ENCODE measurements at regions not wholly inside any gene's neighbourhood (a gene's known extent, or its start where the extent isn't known, plus 50 kb on each side); places are given as distances from the start of the nearest gene placed in this dataset.

DNA sequence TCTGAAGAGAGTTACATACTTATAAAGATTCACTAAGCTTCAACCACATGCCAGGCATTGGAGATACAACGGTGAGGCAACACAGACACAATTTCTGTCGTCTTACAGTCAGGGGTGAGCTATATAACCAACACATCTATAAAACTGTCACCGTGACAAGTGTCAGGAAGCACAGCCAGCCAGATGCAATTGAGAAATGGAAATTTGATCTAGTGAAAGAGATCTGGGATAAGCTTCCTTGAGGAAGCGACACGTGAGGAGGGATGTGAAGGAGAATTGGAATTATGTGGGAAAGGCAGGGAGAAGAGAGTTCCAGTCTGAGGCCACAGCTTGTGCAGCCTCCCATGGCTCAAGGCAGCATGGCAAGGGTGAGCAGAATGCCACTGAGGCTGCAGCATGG is 50.9 kb upstream of the ZNF354B start:
- DNase-seq (ENCODE audit: low spot score), result no peak

DNA sequence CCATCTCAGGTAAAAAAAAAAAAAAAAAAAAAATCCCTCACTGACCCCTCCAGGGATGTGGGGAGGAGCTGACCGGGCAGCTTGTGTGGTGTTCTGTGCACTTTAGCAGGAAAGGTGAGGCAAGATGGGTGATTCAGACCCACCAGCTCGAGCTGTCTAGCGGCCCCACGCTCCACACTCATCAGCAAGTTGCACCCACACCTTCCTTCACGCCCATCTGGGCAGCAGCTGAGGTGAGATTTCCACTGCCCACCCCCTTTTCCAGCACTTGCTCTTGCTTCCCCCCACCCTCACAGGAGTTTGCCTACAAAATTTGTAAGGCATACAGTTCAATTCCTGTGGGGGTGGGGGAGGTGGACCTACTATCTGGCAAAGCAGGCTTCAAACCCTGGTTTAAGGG is 58.7 kb upstream of the ZNF354B start:
- DNase-seq (ENCODE audit: low spot score), result no peak

DNA sequence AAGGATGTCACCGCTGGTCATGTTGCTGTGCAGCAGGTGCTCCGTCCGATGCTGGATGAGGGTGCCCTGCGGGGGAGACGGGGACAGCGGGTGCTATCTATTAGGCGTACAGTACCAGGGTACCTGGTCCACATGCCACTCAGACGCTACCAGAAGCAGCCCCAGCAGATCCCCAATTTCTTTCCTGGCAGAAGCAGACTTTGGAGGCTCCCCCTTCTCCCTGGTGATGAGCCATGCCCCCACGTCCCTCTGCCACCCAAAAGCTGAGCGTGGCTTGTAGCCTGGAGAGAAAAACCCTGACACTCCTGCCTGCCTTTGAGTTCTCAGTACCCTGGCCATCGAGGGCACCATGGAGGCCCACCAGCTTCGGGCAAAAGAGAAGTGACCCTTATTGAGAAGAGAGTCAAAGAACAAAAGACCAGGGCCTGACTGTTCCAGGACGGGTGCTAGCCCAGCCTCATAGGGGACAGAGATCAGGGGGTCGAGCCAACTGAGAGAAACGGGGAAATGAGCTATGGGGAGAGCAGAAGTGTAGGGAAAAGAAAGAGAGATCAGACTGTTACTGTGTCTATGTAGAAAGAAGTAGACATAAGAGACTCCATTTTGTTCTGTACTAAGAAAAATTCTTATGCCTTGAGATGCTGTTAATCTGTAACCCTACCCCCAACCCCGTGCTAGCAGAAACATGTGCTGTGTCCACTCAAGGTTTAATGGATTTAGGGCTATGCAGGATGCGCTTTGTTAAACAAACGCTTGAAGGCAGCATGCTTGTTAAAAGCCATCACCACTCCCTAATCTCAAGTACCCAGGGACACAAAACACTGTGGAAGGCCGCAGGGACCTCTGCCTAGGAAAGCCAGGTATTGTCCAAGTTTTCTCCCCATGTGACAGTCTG is 62.0 kb upstream of the ZNF354B start:
- DNase-seq (ENCODE audit: low spot score), result no peak

DNA sequence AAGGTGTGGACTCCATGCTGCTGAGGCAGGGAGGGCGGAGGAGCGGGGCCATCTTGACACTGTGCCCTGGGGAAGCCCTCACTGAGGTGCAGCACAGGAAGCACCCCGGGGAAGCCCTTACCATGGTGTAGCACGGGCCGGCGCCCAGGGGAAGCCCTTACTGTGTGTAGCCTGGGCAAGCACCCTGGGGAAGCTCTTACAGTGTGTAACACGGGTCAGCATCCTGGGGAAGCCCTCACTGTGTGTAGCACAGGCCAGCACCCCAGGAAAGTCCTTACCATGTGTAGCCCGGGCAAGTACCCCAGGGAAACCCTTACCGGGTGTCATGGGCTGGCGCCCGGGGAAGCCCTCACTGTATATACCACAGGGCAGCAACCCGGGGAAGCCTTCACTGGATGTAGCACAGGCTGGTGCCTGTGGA is 62.6 kb upstream of the ZNF354B start:
- no peak for DNase-seq (ENCODE audit: low spot score)

DNA sequence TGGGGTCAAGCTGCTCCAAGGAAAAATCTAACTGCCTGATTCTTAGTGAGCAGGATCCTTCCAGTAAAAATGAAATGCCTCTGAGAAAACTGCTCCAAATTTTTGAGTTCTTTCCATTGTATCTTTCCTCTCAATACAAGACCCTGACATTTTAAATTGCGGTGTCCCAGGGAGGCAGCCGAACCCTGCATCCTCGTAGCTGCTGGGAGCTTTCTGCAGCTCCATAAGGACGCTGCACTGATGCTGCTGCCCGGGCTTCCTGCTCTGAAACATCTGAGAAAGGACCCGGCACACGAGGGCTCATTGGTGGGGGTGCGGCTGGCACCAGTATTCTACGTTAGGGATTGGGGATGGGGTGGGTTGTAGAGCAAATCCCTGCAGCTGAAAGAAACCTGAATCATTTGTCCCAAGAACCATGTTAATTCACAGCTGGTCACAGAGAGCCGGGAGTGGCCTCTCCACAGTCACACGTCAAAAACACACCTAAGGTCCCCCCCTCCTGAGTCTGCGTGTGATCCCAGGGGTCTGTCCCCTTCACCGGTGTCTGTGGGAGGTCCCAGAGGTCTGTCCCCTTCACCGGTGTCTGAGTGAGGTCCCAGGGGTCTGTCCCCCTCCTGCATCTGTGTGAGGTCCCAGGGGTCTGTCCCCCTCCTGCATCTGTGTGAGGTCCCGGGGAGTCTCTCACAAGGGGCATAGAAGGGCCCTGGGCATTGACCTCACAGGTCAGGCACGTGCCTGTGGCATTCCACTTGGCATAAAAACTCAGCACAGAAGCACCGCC is 63.4 kb upstream of the ZNF354B start:
- DNase-seq (ENCODE audit: low spot score), result no peak

DNA sequence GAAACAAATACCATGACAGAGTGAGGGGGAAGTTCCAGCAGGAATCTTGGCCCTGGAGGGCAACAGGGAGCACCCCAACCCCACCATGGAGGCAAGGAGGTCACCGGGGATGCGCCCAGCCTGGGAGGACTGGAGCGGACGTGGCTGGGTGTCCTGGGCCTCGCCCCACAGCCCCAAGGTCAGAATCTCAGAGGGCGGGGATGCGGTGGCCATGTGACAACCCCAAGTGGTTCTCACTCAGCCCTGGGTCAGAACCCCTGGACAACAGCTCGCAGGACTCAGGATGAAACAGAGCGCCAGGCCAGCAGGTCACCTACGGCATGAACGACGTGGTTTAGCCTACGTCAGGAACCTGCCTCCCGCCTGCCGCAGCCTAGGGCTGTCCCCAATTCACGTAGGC is 64.0 kb upstream of the ZNF354A start:
- DNase-seq (ENCODE audit: low spot score), result no peak

DNA sequence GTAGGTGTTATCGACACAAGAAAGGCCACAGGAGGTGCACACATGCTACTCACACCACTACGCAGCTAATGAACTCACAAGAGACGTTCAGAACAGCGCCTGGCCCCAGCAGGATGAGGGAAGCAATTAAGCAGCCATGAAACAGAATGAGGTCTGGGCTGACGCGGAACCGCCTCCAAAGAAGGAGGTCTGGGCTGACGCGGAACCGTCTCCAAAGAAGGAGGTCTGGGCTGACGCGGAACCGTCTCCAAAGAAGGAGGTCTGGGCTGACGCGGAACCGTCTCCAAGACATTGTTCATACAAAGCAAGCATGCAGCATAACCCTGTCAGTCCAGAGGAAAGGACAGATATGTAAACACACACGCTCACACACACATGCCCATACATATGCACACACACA is 63.2 kb upstream of the ZNF354A start:
- DNase-seq (ENCODE audit: low spot score), result no peak

DNA sequence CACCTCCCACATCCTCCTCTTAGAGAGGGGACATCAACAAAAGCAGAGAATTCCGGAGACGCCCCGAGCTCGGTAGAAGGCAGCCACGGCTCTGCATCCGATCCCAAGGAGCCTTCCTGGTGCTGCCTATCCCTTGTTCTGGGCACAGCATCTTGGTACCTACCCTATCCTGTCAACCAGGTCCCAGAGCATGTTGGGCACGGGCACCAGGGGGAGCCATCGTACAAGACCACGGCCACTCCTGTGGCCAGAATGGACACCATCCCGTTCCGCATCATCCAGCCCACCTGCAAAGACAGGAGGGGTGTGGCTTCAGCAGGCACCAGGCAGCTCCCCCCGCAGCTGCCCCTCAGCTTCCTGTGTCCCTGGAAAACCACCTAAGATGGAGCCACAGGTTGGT is 62.7 kb upstream of the ZNF354A start:
- DNase-seq (ENCODE audit: low spot score), result peak; percentile 33

DNA sequence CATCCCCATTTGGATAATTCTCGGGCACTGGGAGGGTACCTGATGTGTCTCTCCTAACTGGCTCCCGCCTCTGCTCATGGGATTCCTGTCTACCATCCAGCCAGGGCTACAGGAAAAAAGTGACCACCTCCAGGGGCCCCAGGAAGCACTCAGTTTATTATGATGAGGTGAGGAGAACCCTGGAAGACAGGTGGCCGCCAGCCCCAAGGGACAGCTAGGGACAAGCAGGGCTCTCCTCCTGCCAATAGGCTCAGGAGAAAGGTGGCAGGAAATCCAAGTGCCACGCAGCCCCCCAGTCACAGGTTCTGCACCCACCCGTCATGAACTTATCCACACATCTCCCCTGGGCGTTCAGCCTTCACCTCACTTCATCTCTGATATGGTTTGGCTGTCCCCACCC is 61.5 kb upstream of the ZNF354A start:
- DNase-seq (ENCODE audit: low spot score), result no peak

DNA sequence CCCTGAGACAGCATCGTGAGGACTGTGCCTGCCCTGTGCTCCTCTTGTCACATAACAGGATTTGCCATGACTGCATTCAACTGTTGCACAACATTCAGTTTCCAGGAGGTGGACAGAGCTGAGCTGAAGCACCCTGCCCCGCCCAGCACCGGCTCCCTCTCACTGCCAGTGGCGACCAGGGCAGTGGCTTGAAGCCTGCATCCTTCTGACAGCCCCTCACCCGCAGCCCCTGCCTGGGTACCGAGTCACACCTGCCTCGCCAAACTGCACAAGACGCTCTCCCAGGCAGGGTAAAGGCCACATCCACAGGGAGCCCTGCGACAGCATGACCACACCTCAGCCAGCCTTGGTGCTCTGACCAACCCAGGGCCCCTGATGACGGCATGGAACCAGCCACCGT is 59.9 kb upstream of the ZNF354A start:
- DNase-seq (ENCODE audit: low spot score), result no peak

DNA sequence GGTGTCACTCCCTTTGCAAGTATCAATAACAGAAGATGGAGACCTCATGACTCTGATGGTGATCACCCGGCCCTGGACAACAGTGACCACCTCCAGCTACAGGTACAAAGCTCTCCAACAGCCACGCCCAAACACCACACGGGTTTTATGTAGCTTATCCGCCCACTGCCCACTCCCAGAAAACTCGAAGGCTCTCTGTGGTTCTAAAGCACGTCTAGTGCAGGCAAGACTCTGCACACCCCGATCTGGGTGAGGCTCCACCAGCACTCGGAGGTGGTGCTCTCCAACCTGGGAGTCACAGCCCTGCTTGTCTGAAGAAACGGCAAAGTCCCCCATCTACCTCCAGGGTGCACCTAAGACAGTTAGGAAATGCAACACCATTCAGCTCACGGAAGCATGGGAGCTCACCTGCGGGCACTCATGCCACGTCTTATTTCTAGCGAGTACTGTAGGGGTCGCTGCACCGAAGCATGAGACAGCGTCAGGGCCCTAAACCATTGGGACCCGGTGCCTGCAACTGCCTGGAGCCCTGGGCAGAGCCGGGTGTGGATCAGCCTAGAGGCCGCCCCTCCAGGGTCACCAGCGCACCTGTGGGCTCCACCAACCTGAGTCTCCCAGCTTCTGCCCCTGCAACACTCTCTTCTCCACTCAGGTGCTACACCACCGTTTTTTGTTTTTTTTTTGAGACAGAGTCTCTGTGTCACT is 58.1 kb upstream of the ZNF354A start:
- no peak for DNase-seq (ENCODE audit: low spot score)

DNA sequence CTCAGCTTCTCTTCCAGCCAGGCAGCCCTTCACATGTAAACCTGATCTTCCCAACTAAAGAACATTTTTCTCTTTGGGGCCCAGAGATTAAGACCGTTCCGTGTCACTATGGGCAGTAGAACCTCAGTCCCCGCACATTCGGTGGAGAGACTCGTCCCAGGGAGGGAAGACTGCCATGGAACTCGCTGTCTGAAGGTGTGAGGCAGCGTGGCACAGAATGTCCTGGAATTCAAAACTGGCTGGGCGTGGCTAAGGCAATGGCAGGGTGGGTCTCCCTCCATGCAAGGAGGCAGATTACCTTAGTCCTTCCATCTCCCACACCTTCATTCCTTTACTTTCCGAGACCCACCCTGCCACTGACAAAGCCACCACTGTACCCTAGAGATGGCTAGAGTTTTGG is 57.4 kb upstream of the ZNF354A start:
- no peak for DNase-seq (ENCODE audit: low spot score)

DNA sequence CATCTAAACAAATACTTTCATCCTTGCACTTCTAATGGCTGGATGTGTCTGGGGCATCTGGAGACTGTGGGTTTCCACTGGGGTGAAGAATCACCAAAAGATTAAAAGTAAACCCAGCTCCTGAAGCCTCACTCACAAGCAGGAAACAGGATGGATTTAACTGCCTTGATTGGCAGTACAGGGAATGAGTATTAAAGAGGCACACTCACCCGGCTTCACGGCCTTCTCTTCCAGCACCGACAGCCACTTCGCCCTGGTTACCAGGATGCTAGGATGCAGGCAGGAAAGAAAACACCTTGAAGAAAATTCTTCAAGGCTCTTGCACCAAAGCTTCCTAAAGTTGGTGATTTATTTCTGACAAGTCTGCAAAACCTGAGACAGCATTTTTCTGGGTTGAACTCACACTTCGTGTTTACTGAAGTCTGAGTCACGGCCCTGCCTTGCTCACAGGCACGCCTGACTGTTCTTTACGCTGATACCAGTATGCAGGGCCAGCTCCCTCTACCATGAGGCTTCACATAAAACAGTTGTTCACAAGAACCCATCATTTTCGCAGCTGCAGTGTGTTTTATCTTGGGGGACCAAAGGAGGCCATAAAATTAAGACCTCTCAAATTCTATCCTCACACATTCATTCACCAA is 56.5 kb upstream of the ZNF354A start:
- DNase-seq (ENCODE audit: low spot score), result peak; percentile 96

DNA sequence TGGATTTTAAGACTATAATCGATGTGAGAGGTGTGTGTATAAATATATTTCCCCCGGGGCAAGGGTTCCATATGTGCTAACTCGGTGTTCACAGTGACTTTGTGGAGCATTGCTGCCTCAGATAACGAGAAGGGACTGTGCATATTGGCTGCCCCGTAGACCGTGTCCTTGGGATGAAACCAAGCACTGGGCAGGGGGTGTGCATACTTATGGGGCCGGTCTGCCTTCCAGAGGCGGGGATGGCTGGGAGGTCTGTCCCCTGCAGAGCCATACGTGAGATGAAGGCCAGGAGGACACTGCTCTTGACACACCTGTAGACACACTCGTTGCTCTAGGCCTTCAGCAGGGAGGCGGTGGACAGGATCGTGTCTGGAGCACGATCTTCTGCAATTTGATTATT is 56.0 kb upstream of the ZNF354A start:
- peak; percentile 10 for DNase-seq (ENCODE audit: low spot score)

DNA sequence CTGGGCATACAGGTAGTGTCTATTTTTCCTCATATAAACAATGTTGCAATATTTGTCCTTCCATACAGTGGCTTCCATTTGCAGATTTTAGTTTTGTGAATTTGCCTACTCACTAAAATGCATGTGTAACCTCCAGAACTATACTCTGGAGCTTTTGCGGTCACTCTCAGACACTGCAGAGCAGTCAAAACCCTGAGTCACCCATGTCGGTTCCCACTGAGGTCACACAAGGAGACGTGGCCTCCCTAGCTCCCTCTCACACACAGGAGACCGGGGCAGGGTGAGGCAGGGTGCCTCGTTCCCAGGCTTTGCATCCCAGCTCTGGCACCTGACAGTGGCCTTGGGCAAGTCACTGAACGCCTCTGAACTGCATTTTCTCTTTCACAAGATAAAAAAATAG is 55.5 kb upstream of the ZNF354A start:
- peak; percentile 89 for DNase-seq (ENCODE audit: low spot score)

DNA sequence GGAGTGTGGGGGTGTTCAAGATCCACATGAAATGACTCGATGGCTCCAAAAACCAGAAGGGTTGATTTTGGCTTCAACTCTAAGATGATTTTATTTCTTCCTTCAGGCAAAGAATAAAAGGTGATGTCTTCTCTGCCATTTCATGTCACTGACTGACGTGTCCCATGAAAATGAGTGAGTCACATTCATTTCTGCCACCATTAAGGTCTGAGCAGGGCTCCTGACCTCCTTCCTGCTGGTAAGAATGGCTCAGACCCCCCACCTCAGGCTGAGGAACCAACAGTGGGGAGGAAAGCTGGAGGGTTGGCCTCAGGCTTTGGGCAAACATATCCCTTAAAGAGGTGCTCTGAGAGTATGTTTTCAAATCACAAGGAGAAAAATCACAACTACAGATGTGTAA is 53.9 kb upstream of the ZNF354A start:
- peak; percentile 25 for DNase-seq (ENCODE audit: low spot score)

DNA sequence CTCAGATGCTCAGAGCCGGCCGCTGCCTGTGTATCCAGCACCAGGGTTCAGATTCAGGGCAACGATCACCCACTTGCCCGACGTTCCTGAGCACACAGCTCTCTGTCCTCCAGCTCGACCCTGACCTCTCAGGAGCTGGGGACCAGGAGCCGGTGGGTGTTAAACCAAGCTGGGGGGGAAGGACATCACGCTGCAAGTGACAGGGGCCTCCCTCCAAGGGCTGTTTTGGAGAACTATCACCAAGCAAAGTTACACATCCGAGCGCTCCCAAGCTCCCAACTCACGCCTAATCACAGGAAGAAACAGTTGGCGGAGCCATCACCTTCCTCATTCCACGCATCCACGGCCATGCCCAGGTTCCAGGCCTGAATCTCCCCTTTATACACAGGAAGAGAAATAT is 51.5 kb upstream of the ZNF354A start:
- DNase-seq (ENCODE audit: low spot score), result no peak

DNA sequence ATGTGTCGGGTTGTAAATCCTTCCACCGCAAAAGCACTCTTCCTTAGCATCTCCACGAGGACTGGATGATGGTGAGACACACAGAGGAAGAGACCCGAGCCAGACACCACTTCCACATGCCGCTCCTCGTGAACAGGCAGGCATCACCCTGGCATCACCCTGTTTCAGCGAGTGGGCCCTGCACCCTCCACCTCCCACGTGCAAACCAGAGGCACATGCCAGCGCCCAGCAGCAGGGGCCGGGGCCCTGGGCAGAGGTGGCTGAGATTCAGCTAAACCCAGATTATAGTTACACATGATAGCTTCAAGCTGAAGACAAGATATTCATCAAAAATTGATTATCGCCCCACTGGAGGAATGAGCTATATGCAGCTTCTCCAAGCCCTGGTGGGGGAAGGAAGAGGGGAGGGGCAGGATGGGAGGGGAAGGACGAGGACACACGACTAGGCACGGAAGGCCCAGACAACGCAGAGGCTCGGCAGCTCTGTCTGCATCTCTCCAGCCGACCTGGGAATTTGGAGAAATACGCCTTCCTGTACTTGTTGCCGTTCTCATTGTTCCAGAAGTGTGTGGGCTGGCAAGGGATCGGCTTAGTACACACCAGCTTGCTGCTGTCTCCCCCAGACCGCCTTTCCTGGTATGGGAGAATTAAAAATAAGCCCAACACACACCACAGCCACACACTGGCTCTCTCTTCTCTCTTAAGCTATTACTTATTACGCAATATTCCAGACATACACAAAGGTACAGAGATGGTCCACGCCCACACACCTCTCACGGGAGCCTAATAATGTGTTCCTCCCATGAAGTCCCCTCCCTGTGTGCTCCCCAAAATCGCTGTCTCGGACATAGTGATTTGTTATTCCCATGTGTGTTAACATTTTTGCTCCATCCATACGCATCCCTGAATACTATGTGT is 50.4 kb upstream of the ZNF354A start:
- no peak for DNase-seq (ENCODE audit: low spot score)

Data from kidney tubule cell (primary cell).